Lower lobe of right lung (tissue), 2 donors: ENCODE measurements at regions not wholly inside any gene's neighbourhood (a gene's known extent, or its start where the extent isn't known, plus 50 kb on each side); places are given as distances from the start of the nearest gene placed in this dataset.

Source experiments
- ATAC-seq, 2 donors: fragments of 200-7000 bp; cut with Tn5 transposase; one replicate each; pipeline ENCODE4 v1.9.1; 2020 to 2022; ENCODE audit warnings: mild to moderate bottlenecking in 2 of 2, moderate library complexity in 2 of 2
- DNase-seq: peaks from one replicate; pipeline ENCODE4 v3.0.0-alpha.2; 2020
- H3K27ac ChIP-seq: fragments of 200-600 bp; one replicate; pipeline ENCODE4 v1.8.0; 2022
- H3K27me3 ChIP-seq: fragments of 200-600 bp; one replicate; pipeline ENCODE4 v1.8.0; 2022; ENCODE audit warnings: low read depth
- H3K36me3 ChIP-seq: fragments of 200-600 bp; one replicate; pipeline ENCODE4 v1.8.0; 2022; ENCODE audit warnings: mild to moderate bottlenecking
- H3K4me1 ChIP-seq: fragments of 200-600 bp; one replicate; pipeline ENCODE4 v1.8.0; 2022
- H3K4me3 ChIP-seq: fragments of 200-600 bp; one replicate; pipeline ENCODE4 v1.8.0; 2022; ENCODE audit warnings: mild to moderate bottlenecking
- H3K9me3 ChIP-seq: fragments of 200-600 bp; one replicate; pipeline ENCODE4 v1.8.0; 2022
- CTCF ChIP-seq: fragments of 200-600 bp; IDR thresholded peaks from one replicate; pipeline ENCODE4 v1.8.0; 2022; ENCODE audit warnings: antibody characterized with exemption, mild to moderate bottlenecking
- intact Hi-C: fragments of 100-400 bp; cut with DNase I; formaldehyde crosslinking; loops from one replicate; pipeline ENCODE4 v1.11.0; 2022
- donor health status: DM: no; HTN: yes; CAD: no; lungs with severe emphysema.

- no peak for DNase-seq
- ATAC-seq, result no peak
- intact Hi-C loops, result no loop called here
- H3K36me3 ChIP-seq, result no peaks in the 10 kb centered on the region
- TF ChIP-seq CTCF, result no peak
- no peaks in the 10 kb centered on the region for H3K4me1 ChIP-seq
- no peaks in the 10 kb centered on the region for H3K9me3 ChIP-seq
- no peaks in the 10 kb centered on the region for H3K27me3 ChIP-seq
- no peak overlapping the region for H3K4me3 ChIP-seq
- H3K27ac ChIP-seq, result no peak overlapping the region
These were observed 60.4 kb upstream of the TNP1 start for GRCh38 chr2:216920143-216920876.

- H3K27me3 ChIP-seq, result no peaks in the 10 kb centered on the region
- H3K27ac ChIP-seq, result no peak overlapping the region
- ATAC-seq (no peak), DNase-seq (no peak)
- no peaks in the 10 kb centered on the region for H3K36me3 ChIP-seq
- no peaks in the 10 kb centered on the region for H3K9me3 ChIP-seq
- H3K4me1 ChIP-seq, result no peaks in the 10 kb centered on the region
- intact Hi-C loops, result no loop called here
- no peak overlapping the region for H3K4me3 ChIP-seq
- no peak for TF ChIP-seq CTCF
These were observed 58.3 kb upstream of the TNP1 start for GRCh38 chr2:216918088-216918680.

GRCh38 chr2:216916956-216917650 is 57.2 kb upstream of the TNP1 start:
- no peak overlapping the region for H3K27ac ChIP-seq
- no peak for ATAC-seq
- H3K4me3 ChIP-seq, result no peak overlapping the region
- no peaks in the 10 kb centered on the region for H3K4me1 ChIP-seq
- no peak for TF ChIP-seq CTCF
- H3K9me3 ChIP-seq, result no peaks in the 10 kb centered on the region
- H3K27me3 ChIP-seq, result no peaks in the 10 kb centered on the region
- intact Hi-C loops, result no loop called here
- H3K36me3 ChIP-seq, result no peaks in the 10 kb centered on the region
- no peak for DNase-seq

DNA sequence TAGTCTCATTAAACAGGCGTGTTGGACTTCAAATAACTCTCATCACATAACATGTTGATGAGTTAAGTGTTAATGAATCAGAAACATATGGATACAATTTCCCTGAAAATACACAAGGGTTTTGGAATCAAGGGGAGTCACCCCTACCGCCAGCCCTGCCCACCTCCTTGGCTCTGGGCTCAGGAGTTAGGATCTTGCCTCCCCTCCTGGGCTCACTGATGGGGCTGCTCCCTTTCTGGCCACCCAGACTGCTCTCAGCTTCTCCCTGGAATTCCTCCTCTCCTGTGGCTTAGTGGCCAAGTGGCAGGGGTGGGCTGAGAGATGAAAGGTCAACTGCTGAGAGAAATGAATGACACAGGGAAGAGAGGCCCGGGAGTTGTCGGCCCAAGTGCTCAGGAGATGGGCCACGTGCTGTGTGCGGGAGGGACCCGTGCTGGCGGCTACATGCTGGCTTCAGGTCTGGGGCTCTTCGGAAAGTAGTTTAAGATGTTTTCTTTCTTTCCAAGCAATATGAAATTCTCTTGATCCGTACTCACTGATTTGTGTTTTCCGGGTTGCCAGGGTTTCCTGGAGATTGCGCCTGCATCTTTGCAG is 55.8 kb upstream of the TNP1 start:
- ATAC-seq (no peak), DNase-seq (no peak)
- Histone ChIP-seq H3K27me3 (no peaks in the 10 kb centered on the region), H3K36me3 (no peaks in the 10 kb centered on the region), H3K4me3 (no peak overlapping the region), H3K9me3 (no peaks in the 10 kb centered on the region), H3K27ac (no peak overlapping the region), H3K4me1 (no peaks in the 10 kb centered on the region)
- TF ChIP-seq CTCF, result no peak
- intact Hi-C loops, result no loop called here

DNA sequence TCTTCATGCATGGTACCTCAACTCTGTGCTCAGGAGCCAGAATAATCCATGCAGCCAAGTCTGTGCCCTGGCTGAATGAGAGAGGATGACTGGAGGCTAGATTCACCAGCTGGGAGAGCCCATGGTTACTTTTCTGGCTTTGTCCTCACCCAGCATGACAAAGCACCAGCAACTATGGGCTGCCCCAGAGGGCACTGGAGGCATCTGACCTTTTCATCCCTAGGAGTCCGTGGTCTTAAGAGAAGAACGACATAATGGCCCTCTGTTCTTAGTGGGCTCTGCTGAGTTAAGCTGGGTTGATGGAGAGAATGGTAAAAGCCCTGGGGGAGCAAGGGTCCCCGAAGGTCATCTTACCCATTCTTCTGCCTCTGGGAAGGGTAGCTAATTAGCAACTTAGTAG is 54.6 kb upstream of the TNP1 start:
- no peak for ATAC-seq
- Histone ChIP-seq H3K4me1 (no peaks in the 10 kb centered on the region), H3K9me3 (no peaks in the 10 kb centered on the region), H3K4me3 (no peak overlapping the region), H3K27me3 (no peaks in the 10 kb centered on the region), H3K27ac (no peak overlapping the region), H3K36me3 (no peaks in the 10 kb centered on the region)
- DNase-seq, result no peak
- intact Hi-C loops, result no loop called here
- no peak for TF ChIP-seq CTCF
